T-helper 1 cell (primary cell): ENCODE measurements at regions not wholly inside any gene's neighbourhood (a gene's known extent, or its start where the extent isn't known, plus 50 kb on each side); places are given as distances from the start of the nearest gene placed in this dataset.
"Not testable (repeated sequence)": the region's sequence is repeated elsewhere in the genome, so short reads cannot be mapped to it uniquely, and the experiment has no call there.

Experiments used
- DNase-seq, 5 donors: peaks; one replicate each; pipeline ENCODE4 v3.0.0-alpha.2; 2012 to 2020

- not testable (repeated sequence) for DNase-seq
Observed at GRCh38 chr9:26664087-26664773, 228.4 kb downstream of the CAAP1 start.

DNA sequence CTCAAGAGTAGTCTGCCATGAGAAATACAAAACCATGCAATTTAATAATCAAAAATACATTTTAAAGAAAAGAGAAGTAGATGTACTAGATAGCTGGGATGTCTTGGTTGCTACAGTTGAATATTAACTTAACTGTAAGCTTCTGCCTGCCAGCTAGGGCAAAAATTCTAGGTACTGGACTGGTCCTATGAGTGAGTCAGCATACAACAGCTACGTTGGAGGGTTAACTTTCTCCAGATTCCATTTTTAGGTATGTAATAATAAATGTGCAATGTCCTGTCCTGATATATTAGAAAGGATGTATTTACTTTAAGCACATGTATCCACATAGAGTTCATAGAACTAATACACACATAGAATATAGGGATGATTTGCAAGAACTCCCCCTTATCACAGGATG, 230.1 kb downstream of the CAAP1 start:
- DNase-seq = no peak

DNA sequence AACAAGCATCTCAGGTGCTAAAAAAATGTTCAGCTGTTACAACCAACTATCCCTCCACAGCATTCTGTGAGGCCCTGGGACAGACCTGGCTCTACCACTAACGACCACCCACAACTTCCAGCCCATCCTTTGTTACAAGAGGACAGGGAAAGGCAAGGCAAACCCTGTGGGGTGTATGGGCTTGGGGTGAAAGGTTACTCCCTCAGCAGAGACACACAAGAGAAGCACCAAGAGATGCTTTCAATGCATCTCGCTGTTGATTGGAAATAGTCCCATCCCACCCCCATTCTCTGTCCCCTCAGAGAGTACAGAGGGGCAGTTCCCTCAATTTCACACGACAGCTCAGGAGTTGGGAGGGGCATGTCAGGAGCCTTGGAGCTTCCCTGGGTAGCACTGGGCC, 234.1 kb downstream of the CAAP1 start:
- DNase-seq = no peak

DNA sequence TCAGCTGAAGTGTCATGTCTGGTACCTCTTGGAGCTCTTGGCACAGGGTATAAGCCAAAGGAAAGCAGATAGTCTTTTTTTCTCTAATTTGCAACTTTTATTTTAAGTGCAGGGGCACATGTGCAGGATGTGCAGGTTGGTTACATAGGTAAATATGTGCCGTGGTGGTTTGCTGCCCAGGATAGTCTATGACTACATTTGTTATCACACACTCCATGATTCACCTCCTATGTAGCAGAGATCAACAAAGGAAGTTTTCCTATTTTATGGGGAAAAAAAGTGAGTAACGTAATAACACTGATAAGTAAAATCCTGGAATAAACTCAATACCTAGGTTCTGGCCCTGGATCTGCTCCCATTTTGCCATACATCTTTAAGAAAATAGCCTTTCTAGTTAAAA, 234.6 kb downstream of the CAAP1 start:
- DNase-seq = no peak

DNA sequence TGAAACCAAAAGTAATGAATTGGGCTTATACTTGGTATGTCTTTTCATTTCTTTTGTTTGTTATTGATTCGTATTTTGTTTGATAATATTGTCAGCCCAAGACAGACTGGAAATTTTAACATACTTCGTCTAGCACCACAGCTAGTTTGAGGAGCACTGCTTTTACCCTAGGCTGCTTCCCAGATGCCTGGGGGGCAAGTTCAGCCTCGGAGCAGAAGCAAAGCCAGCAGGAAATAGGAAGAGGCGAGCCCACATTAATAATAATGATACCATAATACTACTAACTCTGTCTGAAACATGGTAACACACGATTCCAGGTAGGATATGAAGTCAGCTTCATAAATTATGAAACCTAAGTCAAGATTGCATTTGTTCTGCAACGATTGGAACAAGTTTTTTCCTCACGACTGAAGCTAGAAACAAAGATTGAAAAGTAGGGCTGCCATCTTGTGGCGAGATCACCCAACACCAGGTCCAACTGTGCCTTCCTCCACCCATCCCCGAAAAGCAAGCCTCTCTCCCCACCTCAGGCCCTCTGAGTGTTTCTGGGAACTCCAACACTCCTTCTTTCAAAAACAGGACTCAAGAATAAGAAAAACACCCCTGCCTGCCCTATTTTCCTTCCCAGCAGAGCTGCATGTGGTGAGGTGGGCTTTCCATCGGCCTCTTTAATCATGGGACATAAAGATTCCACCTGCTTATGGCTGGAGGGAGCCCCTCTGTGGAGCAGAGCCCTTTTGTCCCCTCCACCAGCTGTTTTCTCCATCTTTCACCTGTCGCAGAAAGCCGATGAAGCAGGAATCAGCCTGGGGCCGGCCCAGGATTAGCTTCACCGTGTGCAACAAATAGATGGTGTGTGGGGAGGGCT, 236.4 kb downstream of the CAAP1 start:
- no peak for DNase-seq

- no peak for DNase-seq
Observed at GRCh38 chr9:26655166-26655565, 237.4 kb downstream of the CAAP1 start.

GRCh38 chr9:26650325-26650724, 242.3 kb downstream of the CAAP1 start:
- DNase-seq = no peak

GRCh38 chr9:26643826-26644225, 248.8 kb downstream of the CAAP1 start:
- DNase-seq = no peak

GRCh38 chr9:26639761-26640160, 252.8 kb downstream of the CAAP1 start:
- no peak for DNase-seq

GRCh38 chr9:26637101-26637500, 255.5 kb downstream of the CAAP1 start:
- DNase-seq = no peak

GRCh38 chr9:26613851-26614350, 278.7 kb downstream of the CAAP1 start:
- not testable (repeated sequence) for DNase-seq

DNA sequence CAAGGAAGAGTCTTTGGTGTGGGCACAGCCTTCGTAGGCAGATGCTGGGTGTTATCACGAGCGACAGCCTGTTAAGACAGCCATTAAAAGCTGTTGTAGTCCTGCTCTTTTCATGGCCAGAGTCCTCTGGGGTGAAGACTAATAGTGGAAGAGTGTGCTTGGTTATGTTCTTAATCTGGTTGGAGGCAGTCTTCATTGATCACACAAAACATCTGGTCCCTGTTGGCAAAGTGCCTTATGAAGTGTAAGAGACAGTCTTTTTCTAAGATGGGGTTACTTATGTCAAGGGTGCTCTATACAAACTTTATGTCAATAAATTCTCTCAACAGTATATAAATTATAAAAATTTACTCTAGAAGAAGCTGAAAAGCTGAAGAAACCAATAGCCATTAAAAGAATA, 280.4 kb downstream of the CAAP1 start:
- no peak for DNase-seq

- DNase-seq = no peak
Observed at GRCh38 chr9:26606756-26607155, 285.8 kb downstream of the CAAP1 start.

DNA sequence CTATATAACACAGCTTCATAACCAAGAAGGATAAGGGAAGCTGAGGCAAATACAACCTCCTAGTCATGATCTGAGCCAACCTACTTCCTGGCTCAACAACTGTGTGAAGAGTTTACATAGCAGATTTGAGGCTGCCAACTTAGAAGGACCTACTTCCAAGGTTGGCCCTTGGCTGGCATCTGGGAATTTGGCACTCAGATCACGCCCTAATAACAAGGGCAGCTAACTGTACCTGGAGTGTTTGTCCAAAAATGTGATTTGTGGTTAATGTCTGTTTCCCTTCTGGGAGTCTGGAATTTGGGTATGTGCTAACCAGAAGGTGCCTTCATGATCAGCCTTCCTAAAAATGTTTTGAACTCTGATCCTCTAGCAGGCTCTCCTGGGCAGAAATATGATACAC, 287.2 kb downstream of the CAAP1 start:
- no peak for DNase-seq

GRCh38 chr9:26604076-26604662, 288.4 kb downstream of the CAAP1 start:
- no peak for DNase-seq

DNA sequence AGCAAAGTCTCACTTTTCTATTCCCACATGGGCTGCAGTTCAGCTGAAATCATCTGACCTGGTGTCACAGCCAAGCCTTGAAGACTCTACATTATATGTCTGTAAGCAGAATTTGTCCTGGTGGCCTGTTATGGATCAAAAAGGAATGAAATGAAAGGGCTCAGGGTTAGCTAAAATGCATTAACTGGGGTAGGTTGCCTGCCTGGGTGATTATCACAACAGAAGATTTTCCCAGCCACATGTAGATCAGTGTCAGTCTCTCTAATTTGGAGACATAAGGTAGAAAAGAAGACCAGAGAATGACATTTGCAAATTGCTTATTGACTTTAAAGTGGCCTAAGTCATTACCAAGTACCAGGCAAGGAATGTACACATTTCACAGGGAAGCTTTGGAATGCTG, 289.0 kb downstream of the CAAP1 start:
- DNase-seq = no peak

GRCh38 chr9:26597542-26598149, 295.0 kb downstream of the CAAP1 start:
- no peak for DNase-seq

GRCh38 chr9:26579056-26579455, 313.5 kb downstream of the CAAP1 start:
- no peak for DNase-seq

DNA sequence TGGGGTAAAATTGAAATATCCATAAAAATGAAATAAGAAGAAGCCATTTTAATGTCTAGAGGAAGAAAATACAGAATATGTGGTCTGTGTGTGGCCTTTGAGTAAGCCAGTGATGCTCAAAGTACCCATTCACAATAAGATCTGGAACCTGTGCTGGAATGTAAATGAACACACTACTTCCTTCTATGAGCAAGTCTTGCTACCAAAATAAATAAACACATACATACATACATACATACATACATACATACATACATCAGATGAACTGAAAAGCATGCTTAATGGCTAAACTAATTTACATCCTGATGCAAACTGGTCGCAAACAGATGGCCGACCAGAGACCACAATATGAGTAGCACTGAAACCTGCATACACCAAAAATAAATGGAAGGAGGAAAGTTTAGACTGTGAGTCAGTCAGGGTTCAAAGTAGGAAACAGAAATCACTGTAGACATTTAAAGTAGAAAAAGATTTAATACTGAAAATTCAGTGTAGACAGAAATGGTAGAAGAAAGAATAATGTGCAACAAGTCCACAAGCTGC, 317.6 kb downstream of the CAAP1 start:
- no peak for DNase-seq

DNA sequence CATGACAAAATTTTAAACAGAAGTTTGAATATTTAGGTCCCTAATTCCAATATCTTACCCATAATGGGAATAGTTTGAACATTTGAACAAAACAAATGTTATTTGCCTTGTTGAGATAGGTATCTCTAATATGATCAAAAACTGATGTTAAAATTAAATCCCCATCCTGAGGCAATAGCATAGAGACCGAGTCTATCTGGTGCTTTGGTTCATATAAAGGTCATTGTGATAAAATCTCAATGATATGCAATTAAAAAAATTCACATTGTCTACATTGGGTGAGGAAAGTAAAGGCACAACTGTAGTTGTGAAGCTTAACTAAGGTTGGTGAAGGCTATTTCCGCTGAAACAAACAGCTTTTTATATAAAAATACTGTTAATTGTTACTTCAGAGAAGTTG, 318.3 kb downstream of the CAAP1 start:
- no peak for DNase-seq

DNA sequence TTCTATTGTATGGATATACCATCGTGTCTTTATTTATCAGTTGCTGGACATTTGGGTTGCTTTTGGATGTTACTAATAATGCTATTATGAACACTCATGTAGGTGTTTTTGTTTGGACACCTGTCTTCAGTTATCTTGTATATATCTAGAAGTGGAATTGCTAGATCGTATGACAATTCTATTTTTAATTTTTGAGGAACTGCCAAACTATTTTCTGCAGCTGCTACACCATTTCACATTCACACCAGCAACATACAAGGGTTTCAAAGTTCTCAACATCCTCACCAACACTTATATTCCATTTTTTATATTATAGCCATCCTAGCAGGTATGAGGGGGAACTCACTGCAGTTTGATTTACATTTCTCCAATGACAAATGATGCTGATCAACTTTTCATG, 324.6 kb downstream of the CAAP1 start:
- no peak for DNase-seq

GRCh38 chr9:26566141-26566540, 326.5 kb downstream of the CAAP1 start:
- DNase-seq = no peak

DNA sequence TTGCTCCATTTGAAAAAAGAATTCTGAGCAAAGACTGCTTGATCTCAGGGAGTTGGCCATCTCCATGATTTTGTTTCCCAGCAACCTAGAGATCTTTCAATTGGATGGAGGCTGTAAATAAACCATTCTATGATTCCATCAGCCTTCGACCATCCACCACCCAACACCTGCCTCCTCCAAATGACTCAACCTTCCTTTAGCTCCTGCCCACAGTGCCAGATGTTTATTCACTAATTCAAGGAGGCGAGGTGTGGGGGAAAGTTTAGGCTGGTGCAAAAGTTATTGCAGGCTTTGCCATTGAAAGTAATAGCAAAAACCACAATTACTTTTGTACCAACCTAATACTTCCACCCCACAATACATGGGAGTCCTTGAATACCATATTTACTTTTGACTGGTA, 327.5 kb downstream of the CAAP1 start:
- DNase-seq = no peak
